ENCODE measurements at regions not wholly inside any gene's neighbourhood (a gene's known extent, or its start where the extent isn't known, plus 50 kb on each side); places are given as distances from the start of the nearest gene placed in this dataset.

GRCh38 chr2:41502752-41503151, 545.1 kb upstream of the PKDCC start (continued):
- TF ChIP-seq CTCF (IDR thresholded peaks at IDR 0.05 in 2 of 3, conservative IDR thresholded peaks at IDR 0.05 in 1 of 3; ENCODE audit: control insufficient read depth in 2 of 3, extremely low read depth in 1 of 3, insufficient read depth in 1 of 3, low read depth in 3 of 3, low read length in 3 of 3) (no peak), CHD2 (IDR thresholded peaks at IDR 0.05; ENCODE audit: borderline replicate concordance, low read depth, low read length) (no peak)

GRCh38 chr2:41504532-41504931, 543.3 kb upstream of the PKDCC start:
- DNase-seq (ENCODE audit: low read depth, low spot score) (no peak), ATAC-seq (no peak), FAIRE-seq (no peak)
- H3K9ac ChIP-seq (ENCODE audit: control insufficient read depth, insufficient read depth, low read length): no peak overlapping the region
- H3K4me2 ChIP-seq (ENCODE audit: control insufficient read depth, insufficient read depth): no peak overlapping the region
- no peaks in the 10 kb centered on the region for H3K9me3 ChIP-seq (replicated peaks; ENCODE audit: control insufficient read depth, insufficient read depth, low read length)
- TF ChIP-seq NFIC (IDR thresholded peaks at IDR 0.05; ENCODE audit: low read depth, low read length) (no peak), MYB (IDR thresholded peaks at IDR 0.05; ENCODE audit: borderline replicate concordance, low read depth, low read length) (no peak), BCL11A (IDR thresholded peaks at IDR 0.05; ENCODE audit: low read depth, low read length) (no peak)
- no peaks in the 10 kb centered on the region for H4K20me1 ChIP-seq (ENCODE audit: control insufficient read depth, insufficient read depth)
- H3K36me3 ChIP-seq (ENCODE audit: control insufficient read depth in 2 of 2, insufficient read depth in 2 of 2, low read length in 1 of 2): no peaks in the 10 kb centered on the region
- RAD21 ChIA-PET (ENCODE audit: unreplicated experiment): no interaction called here
- CTCF ChIA-PET: interaction anchor here (1.2 kb wide), 1 partner anchor 104 kb away, joined by 3 read pairs; no protein-coding TSS in a partner anchor
- POLR2A ChIA-PET: no interaction called here
- no peak overlapping the region for H2AFZ ChIP-seq (ENCODE audit: control insufficient read depth, low read depth, low read length)
- BruUV-seq (replicated peaks): no TSS peak
- intact Hi-C loops (cut with micrococcal nuclease; ENCODE audit: unreplicated experiment): no loop called here
- H3K27ac ChIP-seq (ENCODE audit: control insufficient read depth, insufficient read depth): no peak overlapping the region
- SMC1A ChIA-PET (ENCODE audit: uncharacterized antibody, unreplicated experiment): interaction anchor here (0.6 kb wide), 1 partner anchor 780 kb away, joined by 3 read pairs; no protein-coding TSS in a partner anchor
- H3K4me1 ChIP-seq (ENCODE audit: control insufficient read depth, insufficient read depth, low read length): no peaks in the 10 kb centered on the region
- no peaks in the 10 kb centered on the region for H3K27me3 ChIP-seq (replicated peaks in 1 of 2; ENCODE audit: control insufficient read depth in 2 of 2, insufficient read depth in 2 of 2, low read length in 1 of 2)
- H3K4me3 ChIP-seq: no peak overlapping the region
- in situ Hi-C loops (cut with MboI): no loop called here
- no peaks in the 10 kb centered on the region for H3K79me2 ChIP-seq (ENCODE audit: control insufficient read depth, insufficient read depth, low read length)
- WGBS (ENCODE audit: insufficient coverage, insufficient replicate concordance, low lambda C conversion rate, missing lambda C conversion rate): 2% methylated on average over 2 of the region's 2 CpGs

All from GM12878 (cell line).